GM23338 (cell line): ENCODE measurements at regions not wholly inside any gene's neighbourhood (a gene's known extent, or its start where the extent isn't known, plus 50 kb on each side); places are given as distances from the start of the nearest gene placed in this dataset.
"Not testable (repeated sequence)": the region's sequence is repeated elsewhere in the genome, so short reads cannot be mapped to it uniquely, and the experiment has no call there.

Experiments used
- ATAC-seq: fragments of 200-7000 bp; cut with Tn5 transposase; 3 replicates; pipeline ENCODE4 v1.9.1; 2020
- DNase-seq: peaks from one replicate; pipeline ENCODE4 v3.0.0-alpha.2; 2015; ENCODE audit warnings: low spot score
- H2AFZ ChIP-seq: fragments of 200-600 bp; sonication (generic); 2 replicates; pipeline ENCODE4 v1.8.0; 2016; ENCODE audit warnings: antibody characterized with exemption, mild to moderate bottlenecking, moderate library complexity
- H3F3A ChIP-seq: fragments of 200-600 bp; sonication (generic); replicated peaks from 2 replicates; pipeline ENCODE4 v1.8.0; 2017; ENCODE audit warnings: antibody characterized with exemption, mixed run types, low read depth
- H3K27ac ChIP-seq: fragments of 200-600 bp; sonication (generic); 2 replicates; pipeline ENCODE4 v1.6.1; 2016; ENCODE audit warnings: low read depth
- H3K27me3 ChIP-seq: fragments of 200-600 bp; sonication (generic); 2 replicates; pipeline ENCODE4 v1.8.0; 2016; ENCODE audit warnings: mild to moderate bottlenecking, mixed run types, moderate library complexity; ENCODE audit not compliant: insufficient read depth
- H3K36me3 ChIP-seq: fragments of 200-600 bp; sonication (generic); 2 replicates; pipeline ENCODE4 v1.8.0; 2016; ENCODE audit warnings: mild to moderate bottlenecking; ENCODE audit not compliant: insufficient read depth
- H3K4me1 ChIP-seq: fragments of 200-600 bp; sonication (generic); 2 replicates; pipeline ENCODE4 v1.8.0; 2016; ENCODE audit warnings: mild to moderate bottlenecking, moderate library complexity; ENCODE audit not compliant: insufficient read depth
- H3K4me2 ChIP-seq: fragments of 200-600 bp; sonication (generic); 2 replicates; pipeline ENCODE4 v1.7.1; 2017; ENCODE audit warnings: mixed run types
- H3K4me3 ChIP-seq: fragments of 200-600 bp; sonication (generic); 2 replicates; pipeline ENCODE4 v1.6.1; 2016; ENCODE audit warnings: mixed run types
- H3K79me2 ChIP-seq: fragments of 200-600 bp; sonication (generic); replicated peaks from 2 replicates; pipeline ENCODE4 v1.8.0; 2017; ENCODE audit warnings: mild to moderate bottlenecking; ENCODE audit not compliant: insufficient read depth
- H3K9me2 ChIP-seq: fragments of 200-600 bp; sonication (generic); 2 replicates; pipeline ENCODE4 v1.8.0; 2017; ENCODE audit not compliant: insufficient read depth
- H4K20me1 ChIP-seq: fragments of 200-600 bp; sonication (generic); replicated peaks from 2 replicates; pipeline ENCODE4 v1.8.0; 2017; ENCODE audit warnings: mild to moderate bottlenecking; ENCODE audit not compliant: insufficient read depth
- H3K27ac Mint-ChIP-seq: 2 replicates; pipeline ENCODE4 v1.8.0; 2020; ENCODE audit warnings: inconsistent platforms, mild to moderate bottlenecking, moderate library complexity, mixed read lengths
- H3K27me3 Mint-ChIP-seq: 3 replicates; pipeline ENCODE4 v1.8.0; 2022; ENCODE audit warnings: low read depth, mild to moderate bottlenecking, moderate library complexity, mixed read lengths, inconsistent platforms; ENCODE audit not compliant: insufficient read depth, poor library complexity
- H3K36me3 Mint-ChIP-seq: 3 replicates; pipeline ENCODE4 v1.8.0; 2021; ENCODE audit warnings: low read depth, mild to moderate bottlenecking, inconsistent platforms, moderate library complexity, mixed read lengths
- H3K4me1 Mint-ChIP-seq: 3 replicates; pipeline ENCODE4 v1.8.0; 2020; ENCODE audit warnings: mild to moderate bottlenecking, inconsistent platforms, mixed read lengths
- H3K4me3 Mint-ChIP-seq: 3 replicates; pipeline ENCODE4 v1.8.0; 2021; ENCODE audit warnings: moderate library complexity, mild to moderate bottlenecking, inconsistent platforms, mixed read lengths
- H3K9me3 Mint-ChIP-seq: 3 replicates; pipeline ENCODE4 v1.8.0; 2020; ENCODE audit warnings: moderate library complexity, mild to moderate bottlenecking, inconsistent platforms, mixed read lengths
- EZH2 ChIP-seq: fragments of 200-600 bp; sonication (generic); IDR thresholded peaks from one replicate; pipeline ENCODE4 v1.8.0; 2017; ENCODE audit warnings: antibody characterized with exemption, mild to moderate bottlenecking, low read depth; ENCODE audit not compliant: unreplicated experiment
- EZH2phosphoT487 ChIP-seq: fragments of 200-600 bp; sonication (generic); IDR thresholded peaks from one replicate; pipeline ENCODE4 v1.8.1; 2018; ENCODE audit warnings: antibody characterized with exemption; ENCODE audit not compliant: unreplicated experiment
- JUNB ChIP-seq: IDR thresholded peaks from one replicate; pipeline ENCODE4 v1.6.1; 2016; ENCODE audit warnings: antibody characterized with exemption; ENCODE audit not compliant: unreplicated experiment
- NANOG ChIP-seq: IDR thresholded peaks from 2 replicates; pipeline ENCODE4 v1.6.1; 2016; ENCODE audit warnings: antibody characterized with exemption, borderline replicate concordance
- POLR2AphosphoS5 ChIP-seq: IDR thresholded peaks from 2 replicates; pipeline ENCODE4 v1.6.1; 2016; ENCODE audit warnings: antibody characterized with exemption, low read depth
- STAT1 ChIP-seq: IDR thresholded peaks from one replicate; pipeline ENCODE4 v1.6.1; 2016; ENCODE audit warnings: antibody characterized with exemption; ENCODE audit not compliant: unreplicated experiment
- ZNF114 ChIP-seq: fragments of 250-450 bp; sonication (Bioruptor Pico); IDR thresholded peaks from 2 replicates; pipeline ENCODE4 v1.5.0; 2020; ENCODE audit warnings: mild to moderate bottlenecking, moderate library complexity
- ZNF331 ChIP-seq: fragments of 250-450 bp; sonication (Bioruptor Pico); IDR thresholded peaks from 2 replicates; pipeline ENCODE4 v1.5.0; 2020; ENCODE audit warnings: low read depth, mild to moderate bottlenecking, moderate library complexity
- TF ChIP-seq, protein P1 (sequence below): IDR thresholded peaks from 2 replicates; pipeline ENCODE4 v1.6.1; 2016; ENCODE audit warnings: antibody characterized with exemption
- TF ChIP-seq, protein P2 (sequence below): IDR thresholded peaks from one replicate; pipeline ENCODE4 v1.6.1; 2018; ENCODE audit warnings: antibody characterized with exemption; ENCODE audit not compliant: unreplicated experiment
- TF ChIP-seq, protein P3 (sequence below), 2 experiments: fragments of 200-600 bp in 1 of 2; sonication (generic) in 1 of 2; conservative IDR thresholded peaks; 2 replicates each; pipeline versions ENCODE4 v1.5.1 to v1.6.1; 2016 to 2017; ENCODE audit warnings: antibody characterized with exemption in 2 of 2, low read depth in 2 of 2, mild to moderate bottlenecking in 2 of 2, moderate library complexity in 1 of 2

DNA sequence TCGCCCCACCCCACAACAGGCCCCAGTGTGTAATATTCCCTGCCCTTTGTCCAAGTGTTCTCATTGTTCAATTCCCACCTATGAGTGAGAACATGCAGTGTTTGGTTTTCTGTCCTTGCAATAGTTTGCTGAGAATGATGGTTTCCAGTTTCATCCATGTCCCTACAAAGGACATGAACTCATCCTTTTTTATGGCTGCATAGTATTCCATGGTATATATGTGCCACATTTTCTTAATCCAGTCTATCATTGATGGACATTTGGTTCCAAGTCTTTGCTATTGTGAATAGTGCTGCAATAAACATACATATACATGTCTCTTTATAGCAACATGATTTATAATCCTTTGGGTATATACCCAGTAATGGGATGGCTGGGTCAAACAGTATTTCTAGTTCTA lies 132.7 kb downstream of the SNX10 start:
- H3K4me3 Mint-ChIP-seq, H2AFZ ChIP-seq, H3F3A ChIP-seq, H3K36me3 Mint-ChIP-seq, H3K4me3 ChIP-seq, H3K79me2 ChIP-seq, H3K36me3 ChIP-seq, H3K27me3 Mint-ChIP-seq, DNase-seq, H3K27me3 ChIP-seq, H3K27ac ChIP-seq, H3K27ac Mint-ChIP-seq, H4K20me1 ChIP-seq, ATAC-seq, H3K9me2 ChIP-seq, H3K4me2 ChIP-seq, H3K9me3 Mint-ChIP-seq: not testable (repeated sequence)
- H3K4me1 Mint-ChIP-seq = peaks cover 28% of the 10 kb centered on the region
- peaks cover 15% of the 10 kb centered on the region for H3K4me1 ChIP-seq

DNA sequence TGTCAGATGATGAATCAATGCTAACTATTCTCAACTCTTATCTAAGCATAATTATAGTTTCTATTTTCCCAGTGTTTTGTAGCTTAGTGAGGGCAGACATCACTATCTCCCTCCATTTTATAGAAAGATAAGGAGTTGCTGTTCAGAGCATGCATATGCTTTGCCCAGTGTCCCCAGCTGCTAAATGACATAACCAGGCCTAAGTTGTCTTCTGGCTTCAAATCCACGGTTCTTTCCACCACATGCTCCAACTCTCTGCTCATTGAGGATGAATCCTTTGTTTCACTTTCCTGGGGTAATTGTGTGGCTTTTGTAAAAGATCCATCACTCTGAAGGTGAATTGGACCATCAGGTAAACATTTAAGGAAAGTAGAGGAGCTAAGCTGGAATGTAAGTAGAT lies 134.0 kb downstream of the SNX10 start:
- H3K27me3 ChIP-seq = no peaks in the 10 kb centered on the region
- H4K20me1 ChIP-seq = no peaks in the 10 kb centered on the region
- no peak overlapping the region for H3K27ac Mint-ChIP-seq
- H3K4me1 ChIP-seq = peaks cover 6% of the 10 kb centered on the region; the same call in 1 of the 2 replicates
- no peak overlapping the region for H3K4me3 ChIP-seq
- no peaks in the 10 kb centered on the region for H3F3A ChIP-seq
- peaks cover 6% of the 10 kb centered on the region; the same call in 2 of the 3 replicates for H3K9me3 Mint-ChIP-seq
- H3K36me3 Mint-ChIP-seq = 0 out of 3 replicates have a peak, but pooled peaks cover 3% of the 10 kb centered on the region
- H3K4me3 Mint-ChIP-seq = no peak overlapping the region
- no peak overlapping the region for H3K27ac ChIP-seq
- H3K36me3 ChIP-seq = no peaks in the 10 kb centered on the region
- ATAC-seq (no peak), DNase-seq (no peak)
- no peak overlapping the region for H3K4me2 ChIP-seq
- no peak for TF ChIP-seq NANOG
- TF ChIP-seq, protein P1, sequence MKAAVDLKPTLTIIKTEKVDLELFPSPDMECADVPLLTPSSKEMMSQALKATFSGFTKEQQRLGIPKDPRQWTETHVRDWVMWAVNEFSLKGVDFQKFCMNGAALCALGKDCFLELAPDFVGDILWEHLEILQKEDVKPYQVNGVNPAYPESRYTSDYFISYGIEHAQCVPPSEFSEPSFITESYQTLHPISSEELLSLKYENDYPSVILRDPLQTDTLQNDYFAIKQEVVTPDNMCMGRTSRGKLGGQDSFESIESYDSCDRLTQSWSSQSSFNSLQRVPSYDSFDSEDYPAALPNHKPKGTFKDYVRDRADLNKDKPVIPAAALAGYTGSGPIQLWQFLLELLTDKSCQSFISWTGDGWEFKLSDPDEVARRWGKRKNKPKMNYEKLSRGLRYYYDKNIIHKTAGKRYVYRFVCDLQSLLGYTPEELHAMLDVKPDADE = no peak
- no peak for TF ChIP-seq ZNF331 (CRISPR knock-in tag)
- TF ChIP-seq, protein P2, sequence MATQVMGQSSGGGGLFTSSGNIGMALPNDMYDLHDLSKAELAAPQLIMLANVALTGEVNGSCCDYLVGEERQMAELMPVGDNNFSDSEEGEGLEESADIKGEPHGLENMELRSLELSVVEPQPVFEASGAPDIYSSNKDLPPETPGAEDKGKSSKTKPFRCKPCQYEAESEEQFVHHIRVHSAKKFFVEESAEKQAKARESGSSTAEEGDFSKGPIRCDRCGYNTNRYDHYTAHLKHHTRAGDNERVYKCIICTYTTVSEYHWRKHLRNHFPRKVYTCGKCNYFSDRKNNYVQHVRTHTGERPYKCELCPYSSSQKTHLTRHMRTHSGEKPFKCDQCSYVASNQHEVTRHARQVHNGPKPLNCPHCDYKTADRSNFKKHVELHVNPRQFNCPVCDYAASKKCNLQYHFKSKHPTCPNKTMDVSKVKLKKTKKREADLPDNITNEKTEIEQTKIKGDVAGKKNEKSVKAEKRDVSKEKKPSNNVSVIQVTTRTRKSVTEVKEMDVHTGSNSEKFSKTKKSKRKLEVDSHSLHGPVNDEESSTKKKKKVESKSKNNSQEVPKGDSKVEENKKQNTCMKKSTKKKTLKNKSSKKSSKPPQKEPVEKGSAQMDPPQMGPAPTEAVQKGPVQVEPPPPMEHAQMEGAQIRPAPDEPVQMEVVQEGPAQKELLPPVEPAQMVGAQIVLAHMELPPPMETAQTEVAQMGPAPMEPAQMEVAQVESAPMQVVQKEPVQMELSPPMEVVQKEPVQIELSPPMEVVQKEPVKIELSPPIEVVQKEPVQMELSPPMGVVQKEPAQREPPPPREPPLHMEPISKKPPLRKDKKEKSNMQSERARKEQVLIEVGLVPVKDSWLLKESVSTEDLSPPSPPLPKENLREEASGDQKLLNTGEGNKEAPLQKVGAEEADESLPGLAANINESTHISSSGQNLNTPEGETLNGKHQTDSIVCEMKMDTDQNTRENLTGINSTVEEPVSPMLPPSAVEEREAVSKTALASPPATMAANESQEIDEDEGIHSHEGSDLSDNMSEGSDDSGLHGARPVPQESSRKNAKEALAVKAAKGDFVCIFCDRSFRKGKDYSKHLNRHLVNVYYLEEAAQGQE = no peak
- H3K9me2 ChIP-seq = no peaks in the 10 kb centered on the region
- H3K27me3 Mint-ChIP-seq = peaks cover 9% of the 10 kb centered on the region
- peaks cover 27% of the 10 kb centered on the region for H3K4me1 Mint-ChIP-seq
- no peak overlapping the region for H2AFZ ChIP-seq
- H3K79me2 ChIP-seq = no peaks in the 10 kb centered on the region

DNA sequence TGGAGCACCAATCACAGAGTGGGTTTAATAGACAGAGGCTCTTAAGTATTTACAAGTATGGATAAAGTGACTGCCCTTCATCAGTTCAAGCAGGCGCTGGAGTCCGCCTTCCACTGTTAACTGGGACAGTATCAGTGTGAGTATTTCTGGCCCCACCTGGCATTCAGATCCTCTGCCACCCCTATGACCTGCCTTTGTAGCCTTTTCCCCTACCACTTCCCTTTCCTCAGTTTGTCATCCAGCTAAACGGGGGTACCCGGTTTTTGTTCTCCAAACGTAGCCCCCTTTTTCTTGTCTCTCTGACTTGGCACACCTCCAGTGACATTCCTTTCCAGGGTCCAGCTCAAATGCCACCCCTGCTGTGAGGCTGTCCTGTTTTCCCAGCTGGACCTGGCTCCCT lies 134.4 kb downstream of the SNX10 start:
- Mint-ChIP-seq H3K9me3 (peaks cover 6% of the 10 kb centered on the region; the same call in 2 of the 3 replicates), H3K27me3 (peaks cover 9% of the 10 kb centered on the region), H3K4me1 (peaks cover 23% of the 10 kb centered on the region), H3K27ac (no peak overlapping the region; the same call in 1 of the 2 replicates), H3K36me3 (0 out of 3 replicates have a peak, but pooled peaks cover 3% of the 10 kb centered on the region), H3K4me3 (no peak overlapping the region)
- TF ChIP-seq, protein P1 = no peak
- no peak for TF ChIP-seq POLR2AphosphoS5
- TF ChIP-seq JUNB = no peak
- TF ChIP-seq ZNF114 = no peak
- TF ChIP-seq, protein P3, sequence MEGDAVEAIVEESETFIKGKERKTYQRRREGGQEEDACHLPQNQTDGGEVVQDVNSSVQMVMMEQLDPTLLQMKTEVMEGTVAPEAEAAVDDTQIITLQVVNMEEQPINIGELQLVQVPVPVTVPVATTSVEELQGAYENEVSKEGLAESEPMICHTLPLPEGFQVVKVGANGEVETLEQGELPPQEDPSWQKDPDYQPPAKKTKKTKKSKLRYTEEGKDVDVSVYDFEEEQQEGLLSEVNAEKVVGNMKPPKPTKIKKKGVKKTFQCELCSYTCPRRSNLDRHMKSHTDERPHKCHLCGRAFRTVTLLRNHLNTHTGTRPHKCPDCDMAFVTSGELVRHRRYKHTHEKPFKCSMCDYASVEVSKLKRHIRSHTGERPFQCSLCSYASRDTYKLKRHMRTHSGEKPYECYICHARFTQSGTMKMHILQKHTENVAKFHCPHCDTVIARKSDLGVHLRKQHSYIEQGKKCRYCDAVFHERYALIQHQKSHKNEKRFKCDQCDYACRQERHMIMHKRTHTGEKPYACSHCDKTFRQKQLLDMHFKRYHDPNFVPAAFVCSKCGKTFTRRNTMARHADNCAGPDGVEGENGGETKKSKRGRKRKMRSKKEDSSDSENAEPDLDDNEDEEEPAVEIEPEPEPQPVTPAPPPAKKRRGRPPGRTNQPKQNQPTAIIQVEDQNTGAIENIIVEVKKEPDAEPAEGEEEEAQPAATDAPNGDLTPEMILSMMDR (conservative IDR thresholded peaks at IDR 0.05; ENCODE audit: low read depth in 2 of 2) = no peak
- no peak for TF ChIP-seq EZH2
- TF ChIP-seq EZH2phosphoT487 = no peak
- TF ChIP-seq NANOG = no peak
- TF ChIP-seq ZNF331 (CRISPR knock-in tag) = no peak
- no peak for TF ChIP-seq STAT1
- Histone ChIP-seq H4K20me1 (no peaks in the 10 kb centered on the region), H3K27ac (no peak overlapping the region), H3K27me3 (no peaks in the 10 kb centered on the region), H2AFZ (peak overlapping the region; percentile 86; the same call in 1 of the 2 replicates), H3K4me3 (no peak overlapping the region), H3K36me3 (no peaks in the 10 kb centered on the region), H3K4me2 (no peak overlapping the region), H3K9me2 (no peaks in the 10 kb centered on the region), H3K4me1 (peaks cover 4% of the 10 kb centered on the region; the same call in 1 of the 2 replicates), H3F3A (no peaks in the 10 kb centered on the region), H3K79me2 (no peaks in the 10 kb centered on the region)
- DNase-seq (no peak), ATAC-seq (no peak)
